Esophagus muscularis mucosa (tissue), 4 donors: ENCODE measurements at regions not wholly inside any gene's neighbourhood (a gene's known extent, or its start where the extent isn't known, plus 50 kb on each side); places are given as distances from the start of the nearest gene placed in this dataset.

Experiments used
- CTCF ChIP-seq, 3 experiments: fragments of 200-600 bp in 2 of 3; fragments of 450-650 bp in 1 of 3; sonication (generic) in 2 of 3; IDR thresholded peaks; one replicate each; pipeline ENCODE4 v1.5.1; 2017 to 2019; ENCODE audit warnings: antibody characterized with exemption in 3 of 3, mild to moderate bottlenecking in 2 of 3, moderate library complexity in 1 of 3
- EP300 ChIP-seq: sonication (generic); formaldehyde crosslinking; IDR thresholded peaks from one replicate; pipeline ENCODE4 v1.6.1; 2017; ENCODE audit warnings: antibody characterized with exemption
- POLR2A ChIP-seq: fragments of 450-650 bp; IDR thresholded peaks from one replicate; pipeline ENCODE4 v1.6.1; 2017; ENCODE audit warnings: antibody characterized with exemption, moderate library complexity, mild to moderate bottlenecking, low read depth
- POLR2AphosphoS5 ChIP-seq, 2 donors: sonication (generic); formaldehyde crosslinking; IDR thresholded peaks; one replicate each; pipeline ENCODE4 v1.6.1; 2017; ENCODE audit warnings: antibody characterized with exemption in 2 of 2

- TF ChIP-seq POLR2A (no peak), EP300 (no peak), CTCF (IDR thresholded peaks at IDR 0.05) (no peak), POLR2AphosphoS5 (IDR thresholded peaks at IDR 0.05) (no peak)
Observed at GRCh38 chr4:106801386-106801785, 234.7 kb downstream of the DKK2 start.
